HepG2 (cell line): ENCODE measurements at regions not wholly inside any gene's neighbourhood (a gene's known extent, or its start where the extent isn't known, plus 50 kb on each side); places are given as distances from the start of the nearest gene placed in this dataset.

Experiments used
- ATAC-seq: fragments of 200-7000 bp; cut with Tn5 transposase; 3 replicates; pipeline ENCODE4 v1.9.1; 2020; ENCODE audit warnings: mild to moderate bottlenecking, moderate library complexity
- BruUV-seq: library from RNA; stranded (reverse); fragments of 400-500 nt; replicated peaks from 2 replicates; lab custom pipeline; 2021; lab: Mats Ljungman, UMichigan
- CTCF ChIA-PET: fragments of 300-600 bp; formaldehyde crosslinking; extraction: SDS; loops from one replicate; lab custom pipeline; 2021; ENCODE audit warnings: low total read pairs, inconsistent platforms, low intra/inter-chr PET ratio; lab: Yijun Ruan, JAX
- POLR2A ChIA-PET: fragments of 350-600 bp; sonication (Branson Sonifier 250); formaldehyde crosslinking; loops from one replicate; lab custom pipeline; 2020; ENCODE audit warnings: antibody characterized with exemption, inconsistent platforms; lab: Yijun Ruan, JAX
- DNase-seq: peaks from one replicate; pipeline ENCODE4 v3.0.0-alpha.2; 2015; ENCODE audit warnings: low spot score
- FAIRE-seq: peaks from 3 replicates; lab custom pipeline; 2011; peaks lifted over from hg19 to GRCh38; lab: Jason Lieb, UNC
- H2AFZ ChIP-seq: one replicate; pipeline ENCODE4 v1.6.1; 2011; ENCODE audit warnings: low read length, inconsistent platforms
- H3K27ac ChIP-seq: fragments of 300-600 bp; 3 replicates; pipeline ENCODE4 v1.8.0; 2011; ENCODE audit warnings: mixed run types, mild to moderate bottlenecking, mixed read lengths, low read length, inconsistent platforms; ENCODE audit not compliant: insufficient read depth; ENCODE audit errors: extremely low read length
- H3K27me3 ChIP-seq, 2 experiments: fragments of 200-600 bp in 1 of 2; 2 replicates in 1 of 2; 3 replicates in 1 of 2; pipeline versions ENCODE4 v1.6.0 to v1.8.0; 2011; ENCODE audit warnings: low read length in 2 of 2, mild to moderate bottlenecking in 2 of 2, moderate library complexity in 2 of 2, inconsistent platforms in 1 of 2; ENCODE audit not compliant: insufficient read depth in 2 of 2, control insufficient read depth in 1 of 2
- H3K36me3 ChIP-seq, 2 experiments: fragments of 200-600 bp in 1 of 2; replicated peaks in 1 of 2; 2 replicates in 1 of 2; 3 replicates in 1 of 2; pipeline versions ENCODE4 v1.5.1 to v1.8.0; 2011; ENCODE audit warnings: low read length in 2 of 2, inconsistent platforms in 1 of 2; ENCODE audit not compliant: insufficient read depth in 2 of 2, control insufficient read depth in 1 of 2
- H3K4me1 ChIP-seq: 2 replicates; pipeline ENCODE4 v1.5.1; 2012; ENCODE audit warnings: low read length, inconsistent platforms; ENCODE audit not compliant: insufficient read depth
- H3K4me2 ChIP-seq: 2 replicates; pipeline ENCODE4 v1.6.0; 2011; ENCODE audit warnings: low read depth, low read length, inconsistent platforms
- H3K4me3 ChIP-seq, 3 experiments: fragments of 200-600 bp in 1 of 3; sonication (generic), shearing (Covaris generic) in 1 of 3; replicated peaks in 1 of 3; 2 replicates each; pipeline ENCODE4 v1.5.1; 2011 to 2016; ENCODE audit warnings: low read length in 3 of 3, inconsistent platforms in 2 of 3, low read depth in 2 of 3, mild to moderate bottlenecking in 2 of 3, control low read depth in 1 of 3, mixed read lengths in 1 of 3; ENCODE audit not compliant: insufficient read depth in 1 of 3
- H3K79me2 ChIP-seq: one replicate; pipeline ENCODE4 v1.6.1; 2011; ENCODE audit warnings: low read length, inconsistent platforms; ENCODE audit not compliant: insufficient read depth
- H3K9ac ChIP-seq: 2 replicates; pipeline ENCODE4 v1.6.0; 2011; ENCODE audit warnings: mild to moderate bottlenecking, low read depth, low read length, inconsistent platforms; ENCODE audit not compliant: insufficient read depth
- H3K9me3 ChIP-seq: 2 replicates; pipeline ENCODE4 v1.5.1; 2012; ENCODE audit warnings: mild to moderate bottlenecking, low read length
- H4K20me1 ChIP-seq: 2 replicates; pipeline ENCODE4 v1.6.0; 2011; ENCODE audit warnings: inconsistent platforms, mild to moderate bottlenecking, low read length, moderate library complexity; ENCODE audit not compliant: insufficient read depth
- FOXA1 ChIP-seq, 2 experiments: fragments of 450-650 bp in 1 of 2; sonication (generic) in 1 of 2; formaldehyde crosslinking in 1 of 2; IDR thresholded peaks; 2 replicates each; pipeline versions ENCODE4 v1.4.0 to v1.6.1; 2016 to 2020; ENCODE audit warnings: missing genetic modification reagents in 1 of 2
- FOXA3 ChIP-seq: IDR thresholded peaks from 2 replicates; pipeline ENCODE4 v1.6.1; 2016; ENCODE audit warnings: missing genetic modification reagents, missing compliant biosample characterization
- GABPB1 ChIP-seq: IDR thresholded peaks from 2 replicates; pipeline ENCODE4 v1.6.1; 2016; ENCODE audit warnings: mild to moderate bottlenecking, missing genetic modification reagents, moderate library complexity, missing compliant biosample characterization
- MTF2 ChIP-seq: sonication (generic); formaldehyde crosslinking; IDR thresholded peaks from 2 replicates; pipeline ENCODE4 v1.5.0; 2020; ENCODE audit warnings: missing genetic modification reagents, borderline replicate concordance
- PHF5A ChIP-seq: IDR thresholded peaks from one replicate; pipeline ENCODE4 v1.6.1; 2018; ENCODE audit warnings: low read depth, missing genetic modification reagents; ENCODE audit not compliant: unreplicated experiment
- ZNF17 ChIP-seq: sonication (generic); formaldehyde crosslinking; IDR thresholded peaks from 2 replicates; pipeline ENCODE4 v1.5.0; 2020; ENCODE audit warnings: mild to moderate bottlenecking, missing genetic modification reagents
- ZNF460 ChIP-seq: sonication (generic); formaldehyde crosslinking; IDR thresholded peaks from 2 replicates; pipeline ENCODE4 v1.5.1; 2020; ENCODE audit warnings: missing genetic modification reagents, mild to moderate bottlenecking, borderline replicate concordance
- ZNF776 ChIP-seq: sonication (generic); formaldehyde crosslinking; IDR thresholded peaks from 2 replicates; pipeline ENCODE4 v1.4.0; 2020; ENCODE audit warnings: mild to moderate bottlenecking, missing genetic modification reagents
- ZNF816 ChIP-seq: sonication (generic); formaldehyde crosslinking; IDR thresholded peaks from 2 replicates; pipeline ENCODE4 v1.8.0; 2022; ENCODE audit warnings: missing genetic modification reagents, mild to moderate bottlenecking, borderline replicate concordance
- WGBS: methylation state at CpG from one replicate; pipeline ENCODE4 v1.1.6; 2017; ENCODE audit warnings: low lambda C conversion rate; 5-methylcytosine and 5-hydroxymethylcytosine counted together
- in situ Hi-C: cut with HindIII; loops from 2 replicates; pipeline ENCODE4 v1.10.0; 2017; ENCODE audit warnings: low pct_unique_long_range_greater_than_20kb; ENCODE audit not compliant: extremely low pct_ligation_motif_present
- intact Hi-C: fragments of 100-400 bp; cut with micrococcal nuclease; formaldehyde crosslinking; loops from one replicate; pipeline ENCODE4 v1.10.0; 2022; ENCODE audit not compliant: unreplicated experiment
- TF ChIP-seq, protein P1 (sequence below): sonication (generic); formaldehyde crosslinking; IDR thresholded peaks from 2 replicates; pipeline ENCODE4 v1.4.0; 2020; ENCODE audit warnings: missing genetic modification reagents, borderline replicate concordance
- TF ChIP-seq, protein P2 (sequence below): sonication (generic); formaldehyde crosslinking; IDR thresholded peaks from 2 replicates; pipeline ENCODE4 v1.4.0; 2020; ENCODE audit warnings: missing genetic modification reagents
- TF ChIP-seq, protein P3 (sequence below): sonication (generic); formaldehyde crosslinking; IDR thresholded peaks from 2 replicates; pipeline ENCODE4 v1.5.0; 2020; ENCODE audit warnings: missing genetic modification reagents

DNA sequence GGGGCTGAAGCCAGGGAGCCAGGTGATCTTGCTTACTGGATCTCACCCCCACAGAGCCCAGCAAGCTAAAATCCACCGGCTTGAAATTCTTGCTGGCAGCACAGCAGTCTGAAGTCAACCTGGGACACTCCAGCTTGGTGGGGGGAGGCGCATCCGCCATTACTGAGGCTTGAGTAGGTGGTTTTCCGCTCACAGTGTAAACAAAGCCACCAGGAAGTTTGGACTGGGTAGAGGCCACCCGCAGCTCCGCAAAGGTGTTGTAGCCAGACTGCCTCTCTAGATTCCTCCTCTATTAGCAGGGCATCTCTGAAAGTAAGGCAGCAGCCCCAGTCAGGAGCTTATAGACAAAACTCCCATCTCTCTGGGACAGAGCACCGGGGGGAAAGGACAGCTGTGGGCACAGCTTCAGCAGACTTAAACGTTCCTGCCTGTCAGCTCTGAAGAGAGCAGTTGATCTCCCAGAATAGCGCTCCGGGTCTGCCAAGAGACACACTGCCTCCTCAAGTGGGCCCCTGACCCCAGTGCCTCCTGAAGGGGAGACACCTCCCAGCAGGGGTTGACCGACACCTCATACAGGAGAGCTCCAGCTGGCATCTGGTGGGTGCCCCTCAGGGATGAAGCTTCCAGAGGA lies 206.3 kb upstream of the KHDRBS2 start:
- CTCF ChIA-PET, result no interaction called here
- H4K20me1 ChIP-seq, result no peaks in the 10 kb centered on the region
- ATAC-seq, result peak; percentile 70
- FAIRE-seq, result no peak
- no peaks in the 10 kb centered on the region for H3K79me2 ChIP-seq
- BruUV-seq, result no TSS peak
- peak overlapping the region in 1 of 3 experiments; percentile 25; a peak in 1 of 6 replicates for H3K4me3 ChIP-seq
- 10% methylated on average over 2 of the region's 11 CpGs for WGBS
- H3K4me2 ChIP-seq, result peak overlapping the region; percentile 48
- intact Hi-C loops, result no loop called here
- POLR2A ChIA-PET, result no interaction called here
- in situ Hi-C loops, result no loop called here
- H3K4me1 ChIP-seq, result no peaks in the 10 kb centered on the region
- H3K27ac ChIP-seq, result no peak overlapping the region
- no peak overlapping the region for H3K9ac ChIP-seq
- no peak overlapping the region for H2AFZ ChIP-seq
- no peaks in the 10 kb centered on the region for H3K9me3 ChIP-seq
- H3K36me3 ChIP-seq, result no peaks in the 10 kb centered on the region
- no peak for DNase-seq
- no peaks in the 10 kb centered on the region for H3K27me3 ChIP-seq
- TF ChIP-seq ZNF17 (CRISPR knock-in tag), result no peak
- TF ChIP-seq, protein P1, sequence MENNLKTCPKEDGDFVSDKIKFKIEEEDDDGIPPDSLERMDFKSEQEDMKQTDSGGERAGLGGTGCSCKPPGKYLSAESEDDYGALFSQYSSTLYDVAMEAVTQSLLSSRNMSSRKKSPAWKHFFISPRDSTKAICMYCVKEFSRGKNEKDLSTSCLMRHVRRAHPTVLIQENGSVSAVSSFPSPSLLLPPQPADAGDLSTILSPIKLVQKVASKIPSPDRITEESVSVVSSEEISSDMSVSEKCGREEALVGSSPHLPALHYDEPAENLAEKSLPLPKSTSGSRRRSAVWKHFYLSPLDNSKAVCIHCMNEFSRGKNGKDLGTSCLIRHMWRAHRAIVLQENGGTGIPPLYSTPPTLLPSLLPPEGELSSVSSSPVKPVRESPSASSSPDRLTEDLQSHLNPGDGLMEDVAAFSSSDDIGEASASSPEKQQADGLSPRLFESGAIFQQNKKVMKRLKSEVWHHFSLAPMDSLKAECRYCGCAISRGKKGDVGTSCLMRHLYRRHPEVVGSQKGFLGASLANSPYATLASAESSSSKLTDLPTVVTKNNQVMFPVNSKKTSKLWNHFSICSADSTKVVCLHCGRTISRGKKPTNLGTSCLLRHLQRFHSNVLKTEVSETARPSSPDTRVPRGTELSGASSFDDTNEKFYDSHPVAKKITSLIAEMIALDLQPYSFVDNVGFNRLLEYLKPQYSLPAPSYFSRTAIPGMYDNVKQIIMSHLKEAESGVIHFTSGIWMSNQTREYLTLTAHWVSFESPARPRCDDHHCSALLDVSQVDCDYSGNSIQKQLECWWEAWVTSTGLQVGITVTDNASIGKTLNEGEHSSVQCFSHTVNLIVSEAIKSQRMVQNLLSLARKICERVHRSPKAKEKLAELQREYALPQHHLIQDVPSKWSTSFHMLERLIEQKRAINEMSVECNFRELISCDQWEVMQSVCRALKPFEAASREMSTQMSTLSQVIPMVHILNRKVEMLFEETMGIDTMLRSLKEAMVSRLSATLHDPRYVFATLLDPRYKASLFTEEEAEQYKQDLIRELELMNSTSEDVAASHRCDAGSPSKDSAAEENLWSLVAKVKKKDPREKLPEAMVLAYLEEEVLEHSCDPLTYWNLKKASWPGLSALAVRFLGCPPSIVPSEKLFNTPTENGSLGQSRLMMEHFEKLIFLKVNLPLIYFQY, result no peak
- no peak for TF ChIP-seq FOXA1 (IDR thresholded peaks at IDR 0.05)
- TF ChIP-seq FOXA1 (CRISPR knock-in tag; IDR thresholded peaks at IDR 0.05), result 0 out of 2 replicates have a peak, but pooled peaks have one; percentile 37
- peak; percentile 23; the same call in 1 of the 2 replicates for TF ChIP-seq GABPB1 (CRISPR knock-in tag)
- TF ChIP-seq PHF5A (CRISPR knock-in tag), result no peak
- TF ChIP-seq, protein P2, sequence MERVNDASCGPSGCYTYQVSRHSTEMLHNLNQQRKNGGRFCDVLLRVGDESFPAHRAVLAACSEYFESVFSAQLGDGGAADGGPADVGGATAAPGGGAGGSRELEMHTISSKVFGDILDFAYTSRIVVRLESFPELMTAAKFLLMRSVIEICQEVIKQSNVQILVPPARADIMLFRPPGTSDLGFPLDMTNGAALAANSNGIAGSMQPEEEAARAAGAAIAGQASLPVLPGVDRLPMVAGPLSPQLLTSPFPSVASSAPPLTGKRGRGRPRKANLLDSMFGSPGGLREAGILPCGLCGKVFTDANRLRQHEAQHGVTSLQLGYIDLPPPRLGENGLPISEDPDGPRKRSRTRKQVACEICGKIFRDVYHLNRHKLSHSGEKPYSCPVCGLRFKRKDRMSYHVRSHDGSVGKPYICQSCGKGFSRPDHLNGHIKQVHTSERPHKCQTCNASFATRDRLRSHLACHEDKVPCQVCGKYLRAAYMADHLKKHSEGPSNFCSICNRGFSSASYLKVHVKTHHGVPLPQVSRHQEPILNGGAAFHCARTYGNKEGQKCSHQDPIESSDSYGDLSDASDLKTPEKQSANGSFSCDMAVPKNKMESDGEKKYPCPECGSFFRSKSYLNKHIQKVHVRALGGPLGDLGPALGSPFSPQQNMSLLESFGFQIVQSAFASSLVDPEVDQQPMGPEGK (CRISPR knock-in tag), result 0 out of 2 replicates have a peak, but pooled peaks have one; percentile 11
- 0 out of 2 replicates have a peak, but pooled peaks have one; percentile 23 for TF ChIP-seq MTF2 (CRISPR knock-in tag)
- TF ChIP-seq, protein P3, sequence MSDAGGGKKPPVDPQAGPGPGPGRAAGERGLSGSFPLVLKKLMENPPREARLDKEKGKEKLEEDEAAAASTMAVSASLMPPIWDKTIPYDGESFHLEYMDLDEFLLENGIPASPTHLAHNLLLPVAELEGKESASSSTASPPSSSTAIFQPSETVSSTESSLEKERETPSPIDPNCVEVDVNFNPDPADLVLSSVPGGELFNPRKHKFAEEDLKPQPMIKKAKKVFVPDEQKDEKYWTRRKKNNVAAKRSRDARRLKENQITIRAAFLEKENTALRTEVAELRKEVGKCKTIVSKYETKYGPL, result no peak
- no peak for TF ChIP-seq ZNF460 (CRISPR knock-in tag)
- TF ChIP-seq ZNF816 (CRISPR knock-in tag), result no peak
- no peak for TF ChIP-seq ZNF776 (CRISPR knock-in tag)
- peak; percentile 29; the same call in 1 of the 2 replicates for TF ChIP-seq FOXA3
